ENCODE measurements at regions not wholly inside any gene's neighbourhood (a gene's known extent, or its start where the extent isn't known, plus 50 kb on each side); places are given as distances from the start of the nearest gene placed in this dataset.

GRCh38 chr10:9911488-9911887, 1106.2 kb upstream of the CELF2 start:
- no peaks in the 10 kb centered on the region for H3K4me1 ChIP-seq
- DNase-seq (no peak), ATAC-seq (no peak), FAIRE-seq (no peak)
- H3K27me3 ChIP-seq, result no peaks in the 10 kb centered on the region
- 58 to 64% methylated on average over 7 of the region's 7 CpGs for WGBS, 2 donors
- no peak for TF ChIP-seq CTCF (IDR thresholded peaks at IDR 0.05)
- intact Hi-C loops (cut with DNase I), result no loop called here
- no peak overlapping the region for H3K4me3 ChIP-seq
- no peak overlapping the region for H3K27ac ChIP-seq
- no peaks in the 10 kb centered on the region for H3K36me3 ChIP-seq
- H3K9me3 ChIP-seq, result no peaks in the 10 kb centered on the region

GRCh38 chr10:9913876-9914514, 1103.7 kb upstream of the CELF2 start:
- no peaks in the 10 kb centered on the region for H3K27me3 ChIP-seq
- no peak for FAIRE-seq
- intact Hi-C loops (cut with DNase I), result no loop called here

GRCh38 chr10:9921544-9921943, 1096.1 kb upstream of the CELF2 start:
- WGBS, 2 donors, result 35 to 38% methylated on average over 4 of the region's 4 CpGs

More at GRCh38 chr10:9913876-9914514, 1103.7 kb upstream of the CELF2 start:
- 46 to 54% methylated on average over 5 of the region's 5 CpGs for WGBS, 2 donors
- Histone ChIP-seq H3K36me3 (no peaks in the 10 kb centered on the region), H3K27ac (no peak overlapping the region), H3K9me3 (no peaks in the 10 kb centered on the region), H3K4me3 (no peak overlapping the region), H3K4me1 (no peaks in the 10 kb centered on the region)
- no peak for DNase-seq
- no peak for ATAC-seq
- no peak for TF ChIP-seq CTCF (IDR thresholded peaks at IDR 0.05)

GRCh38 chr10:9922126-9922870, 1095.4 kb upstream of the CELF2 start:
- Histone ChIP-seq H3K27ac (no peak overlapping the region), H3K9me3 (no peaks in the 10 kb centered on the region), H3K36me3 (no peaks in the 10 kb centered on the region), H3K4me1 (no peaks in the 10 kb centered on the region), H3K4me3 (no peak overlapping the region), H3K27me3 (no peaks in the 10 kb centered on the region)
- DNase-seq, result no peak
- no peak for FAIRE-seq
- 66 to 74% methylated on average over 10 of the region's 10 CpGs for WGBS, 2 donors
- intact Hi-C loops (cut with DNase I), result no loop called here
- ATAC-seq, result no peak
- no peak for TF ChIP-seq CTCF (IDR thresholded peaks at IDR 0.05)

More at GRCh38 chr10:9921544-9921943, 1096.1 kb upstream of the CELF2 start:
- Histone ChIP-seq H3K4me1 (no peaks in the 10 kb centered on the region), H3K9me3 (no peaks in the 10 kb centered on the region), H3K27me3 (no peaks in the 10 kb centered on the region), H3K36me3 (no peaks in the 10 kb centered on the region), H3K4me3 (no peak overlapping the region), H3K27ac (no peak overlapping the region)
- no peak for TF ChIP-seq CTCF (IDR thresholded peaks at IDR 0.05)
- intact Hi-C loops (cut with DNase I), result no loop called here
- FAIRE-seq, result no peak
- DNase-seq, result no peak
- ATAC-seq, result no peak

- WGBS, 2 donors, result 52 to 55% methylated on average over 3 of the region's 3 CpGs
These were observed 1091.7 kb upstream of the CELF2 start for GRCh38 chr10:9926003-9926402.

More at GRCh38 chr10:9926003-9926402, 1091.7 kb upstream of the CELF2 start:
- FAIRE-seq (no peak), ATAC-seq (no peak), DNase-seq (no peak)
- Histone ChIP-seq H3K36me3 (no peaks in the 10 kb centered on the region), H3K4me1 (no peaks in the 10 kb centered on the region), H3K4me3 (no peak overlapping the region), H3K27me3 (no peaks in the 10 kb centered on the region), H3K9me3 (no peaks in the 10 kb centered on the region), H3K27ac (no peak overlapping the region)
- intact Hi-C loops (cut with DNase I), result no loop called here
- no peak for TF ChIP-seq CTCF (IDR thresholded peaks at IDR 0.05)
